Retina (tissue), 1 donor: ENCODE measurements at regions not wholly inside any gene's neighbourhood (a gene's known extent, or its start where the extent isn't known, plus 50 kb on each side); places are given as distances from the start of the nearest gene placed in this dataset.
A peak's percentile ranks its signal among the peaks of the same experiment; 100 is the strongest.
"Not testable (repeated sequence)": the region's sequence is repeated elsewhere in the genome, so short reads cannot be mapped to it uniquely, and the experiment has no call there.

Experiments
- DNase-seq: peaks from one replicate; pipeline ENCODE4 v3.0.0-alpha.2; 2016

- no peak for DNase-seq
Measured at GRCh38 chr5:154614595-154614994, 136.6 kb upstream of the HAND1 start.

- DNase-seq: no peak
Measured at GRCh38 chr5:154614125-154614524, 136.1 kb upstream of the HAND1 start.

GRCh38 chr5:154612666-154613065 lies 134.6 kb upstream of the HAND1 start:
- DNase-seq: no peak

- DNase-seq: peak; percentile 56
Measured at GRCh38 chr5:154611341-154611767, 133.3 kb upstream of the HAND1 start.

- peak; percentile 90 for DNase-seq
Measured at GRCh38 chr5:154610321-154611154, 132.5 kb upstream of the HAND1 start.

GRCh38 chr5:154609251-154609650 lies 131.2 kb upstream of the HAND1 start:
- no peak for DNase-seq

GRCh38 chr5:154608531-154609011 lies 130.5 kb upstream of the HAND1 start:
- no peak for DNase-seq

GRCh38 chr5:154607746-154608145 lies 129.7 kb upstream of the HAND1 start:
- no peak for DNase-seq

- no peak for DNase-seq
Measured at GRCh38 chr5:154606246-154606645, 128.2 kb upstream of the HAND1 start.

GRCh38 chr5:154603953-154604679 lies 126.1 kb upstream of the HAND1 start:
- DNase-seq: peak; percentile 48

- DNase-seq: no peak
Measured at GRCh38 chr5:154603485-154603884, 125.5 kb upstream of the HAND1 start.

GRCh38 chr5:154603011-154603410 lies 125.0 kb upstream of the HAND1 start:
- DNase-seq: no peak

GRCh38 chr5:154601014-154601413 lies 123.0 kb upstream of the HAND1 start:
- DNase-seq: no peak

GRCh38 chr5:154598021-154598420 lies 120.0 kb upstream of the HAND1 start:
- no peak for DNase-seq

- not testable (repeated sequence) for DNase-seq
Measured at GRCh38 chr5:154596844-154597243, 118.8 kb upstream of the HAND1 start.

- DNase-seq: no peak
Measured at GRCh38 chr5:154595662-154596061, 117.6 kb upstream of the HAND1 start.

- no peak for DNase-seq
Measured at GRCh38 chr5:154593796-154594195, 115.8 kb upstream of the HAND1 start.

- no peak for DNase-seq
Measured at GRCh38 chr5:154593071-154593470, 115.0 kb upstream of the HAND1 start.

GRCh38 chr5:154590093-154590724 lies 112.2 kb upstream of the HAND1 start:
- no peak for DNase-seq

- no peak for DNase-seq
Measured at GRCh38 chr5:154589511-154589910, 111.5 kb upstream of the HAND1 start.

- not testable (repeated sequence) for DNase-seq
Measured at GRCh38 chr5:154588833-154589425, 110.9 kb upstream of the HAND1 start.

GRCh38 chr5:154588091-154588774 lies 110.2 kb upstream of the HAND1 start:
- no peak for DNase-seq
